Hepatocyte (in vitro differentiated cells): ENCODE measurements at regions not wholly inside any gene's neighbourhood (a gene's known extent, or its start where the extent isn't known, plus 50 kb on each side); places are given as distances from the start of the nearest gene placed in this dataset.
"Not testable (repeated sequence)": the region's sequence is repeated elsewhere in the genome, so short reads cannot be mapped to it uniquely, and the experiment has no call there.

Source experiments
- DNase-seq: peaks from one replicate; pipeline ENCODE4 v3.0.0-alpha.2; 2016; ENCODE audit warnings: low spot score
- H2AFZ ChIP-seq: fragments of 200-600 bp; sonication (generic); 2 replicates; pipeline ENCODE4 v1.6.0; 2016; ENCODE audit warnings: antibody characterized with exemption, mild to moderate bottlenecking
- H3K27ac ChIP-seq: fragments of 200-600 bp; sonication (generic); 2 replicates; pipeline ENCODE4 v1.5.1; 2016; ENCODE audit warnings: mild to moderate bottlenecking
- H3K27me3 ChIP-seq: fragments of 200-600 bp; sonication (generic); 2 replicates; pipeline ENCODE4 v1.6.1; 2016
- H3K36me3 ChIP-seq: fragments of 200-600 bp; sonication (generic); replicated peaks from 2 replicates; pipeline ENCODE4 v1.5.1; 2016; ENCODE audit warnings: low read depth; ENCODE audit not compliant: insufficient read depth
- H3K4me1 ChIP-seq: fragments of 200-600 bp; sonication (generic); 2 replicates; pipeline ENCODE4 v1.5.1; 2016; ENCODE audit warnings: mild to moderate bottlenecking, moderate library complexity; ENCODE audit not compliant: insufficient read depth
- H3K4me2 ChIP-seq: fragments of 200-600 bp; sonication (generic); 2 replicates; pipeline ENCODE4 v1.6.0; 2016
- H3K4me3 ChIP-seq: fragments of 200-600 bp; sonication (generic); 2 replicates; pipeline ENCODE4 v1.5.1; 2016; ENCODE audit warnings: mild to moderate bottlenecking
- H3K79me2 ChIP-seq: fragments of 200-600 bp; sonication (generic); 2 replicates; pipeline ENCODE4 v1.6.0; 2017; ENCODE audit warnings: mild to moderate bottlenecking
- H3K9me2 ChIP-seq: fragments of 200-600 bp; sonication (generic); replicated peaks from 2 replicates; pipeline ENCODE4 v1.6.0; 2017; ENCODE audit warnings: mild to moderate bottlenecking; ENCODE audit not compliant: insufficient read depth
- H3K9me3 ChIP-seq: fragments of 200-600 bp; sonication (generic); 2 replicates; pipeline ENCODE4 v1.5.1; 2016; ENCODE audit warnings: low read depth, mild to moderate bottlenecking
- H4K20me1 ChIP-seq: fragments of 200-600 bp; sonication (generic); 2 replicates; pipeline ENCODE4 v1.6.0; 2016; ENCODE audit warnings: mild to moderate bottlenecking; ENCODE audit not compliant: insufficient read depth, poor library complexity, severe bottlenecking
- WGBS: methylation state at CpG from one replicate; pipeline ENCODE4 v1.1.6; 2016; ENCODE audit warnings: low lambda C conversion rate; ENCODE audit errors: missing lambda C conversion rate; 5-methylcytosine and 5-hydroxymethylcytosine counted together

DNA sequence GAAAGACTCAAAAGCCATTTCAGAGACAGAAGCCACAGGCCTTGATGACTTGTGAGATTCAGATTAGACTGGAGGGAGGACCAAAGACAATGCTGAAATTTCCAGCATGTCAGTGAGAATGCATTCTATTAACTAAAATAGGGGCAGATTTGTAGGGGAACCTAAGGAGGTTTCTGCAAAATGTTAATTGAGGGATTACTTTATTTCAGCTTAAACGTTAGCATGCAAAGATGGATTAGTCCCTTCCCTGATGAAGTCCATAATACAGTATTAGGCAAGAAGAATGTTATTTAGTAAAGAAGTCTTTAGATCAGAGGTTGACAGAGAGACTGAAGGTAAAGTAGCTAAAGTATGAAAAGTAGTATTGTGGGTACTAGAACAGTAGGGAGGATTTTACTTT lies 98.9 kb upstream of the NBPF9 start:
- not testable (repeated sequence) for H3K27ac ChIP-seq
- 44% methylated on average over 1 of the region's 1 CpG for WGBS

GRCh38 chr1:149204396-149204795 lies 101.0 kb upstream of the NBPF9 start:
- H2AFZ ChIP-seq, H3K27me3 ChIP-seq, H3K27ac ChIP-seq, DNase-seq, H3K4me1 ChIP-seq, H3K4me3 ChIP-seq, H3K9me2 ChIP-seq, H3K9me3 ChIP-seq, H3K79me2 ChIP-seq, H3K36me3 ChIP-seq, H3K4me2 ChIP-seq, H4K20me1 ChIP-seq: not testable (repeated sequence)
- 77% methylated on average over 2 of the region's 2 CpGs for WGBS

More for the DNA sequence above, 98.9 kb upstream of the NBPF9 start:
- not testable (repeated sequence) for H4K20me1 ChIP-seq, H3K4me2 ChIP-seq, H3K9me2 ChIP-seq, H3K4me1 ChIP-seq, H3K4me3 ChIP-seq, DNase-seq, H2AFZ ChIP-seq, H3K36me3 ChIP-seq, H3K79me2 ChIP-seq, H3K9me3 ChIP-seq, H3K27me3 ChIP-seq

DNA sequence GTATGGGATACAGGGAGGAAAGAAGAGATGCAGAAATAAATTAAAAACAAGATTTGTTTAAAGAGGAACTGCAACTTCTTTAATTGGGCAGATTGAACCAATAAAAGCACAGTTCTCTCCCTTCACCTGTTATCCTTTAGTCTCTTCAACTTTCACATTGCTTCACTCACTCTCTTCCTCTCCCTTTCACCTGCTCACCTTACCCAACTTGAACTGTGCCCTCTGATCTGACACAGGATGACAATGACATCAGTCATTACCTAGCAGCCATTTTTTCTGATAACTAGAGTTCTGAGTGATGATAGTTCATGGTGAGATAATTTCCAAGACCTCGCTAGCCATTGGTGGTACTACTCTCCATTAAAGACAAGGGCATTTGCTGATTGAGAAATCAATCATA lies 105.5 kb upstream of the NBPF9 start:
- H3K4me3 ChIP-seq, DNase-seq, H3K36me3 ChIP-seq, H3K79me2 ChIP-seq, H3K4me2 ChIP-seq, H3K9me2 ChIP-seq, H3K9me3 ChIP-seq, H3K4me1 ChIP-seq, H4K20me1 ChIP-seq, H3K27me3 ChIP-seq, H2AFZ ChIP-seq, H3K27ac ChIP-seq: not testable (repeated sequence)
- no CpG with 5 or more reads among the region's 1 CpG for WGBS

DNA sequence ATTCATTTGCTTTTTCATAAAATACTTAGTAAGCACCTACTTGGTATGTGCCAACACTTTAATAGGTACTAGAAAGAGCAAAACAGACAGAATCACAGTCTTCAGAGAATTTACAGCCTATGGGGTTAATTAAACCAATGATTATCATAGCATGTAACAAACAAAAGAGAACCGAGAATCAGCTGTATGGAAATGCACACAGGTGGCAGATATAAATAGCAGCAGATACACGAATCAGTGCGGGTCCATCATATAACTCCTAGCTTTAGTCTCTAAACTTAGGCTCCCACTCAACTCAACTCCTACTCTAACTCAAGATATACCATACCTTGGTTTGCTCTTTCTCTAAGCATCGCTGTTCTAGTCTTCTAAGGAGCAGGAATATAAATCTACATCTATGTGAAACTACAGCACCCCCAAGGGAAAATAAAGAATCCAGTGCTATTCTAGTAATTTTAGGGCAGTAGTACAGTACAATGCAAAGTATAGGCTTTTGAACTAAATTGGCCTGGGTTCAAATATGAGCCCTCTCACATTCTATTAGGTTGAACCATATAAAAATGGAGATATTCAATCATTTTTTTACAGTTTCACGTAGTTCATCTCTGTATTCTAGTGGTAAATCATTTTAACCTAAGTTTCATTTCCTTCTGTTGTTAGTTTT lies 108.5 kb upstream of the NBPF9 start:
- H4K20me1 ChIP-seq: not testable (repeated sequence)

DNA sequence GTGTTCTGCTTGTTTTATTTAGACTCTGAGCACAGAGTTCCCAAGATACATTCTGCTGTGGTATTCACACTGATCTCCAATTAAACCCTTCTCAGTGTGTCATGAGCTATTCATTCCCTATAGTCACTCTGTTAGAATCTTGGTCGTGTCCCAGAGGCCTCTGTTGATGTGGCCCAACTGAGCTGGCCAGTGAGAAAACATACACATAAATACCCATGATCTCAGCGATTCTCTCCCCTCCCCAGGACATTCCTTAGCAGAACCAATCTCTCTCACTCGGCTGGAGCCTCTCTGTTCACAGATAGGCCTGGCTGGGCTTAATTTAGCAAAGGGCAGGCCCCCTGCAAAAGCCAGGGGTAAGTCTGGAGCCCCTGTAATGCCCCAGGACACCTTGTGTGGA lies 109.6 kb upstream of the NBPF9 start:
- 5% methylated on average over 2 of the region's 3 CpGs for WGBS
- not testable (repeated sequence) for H2AFZ ChIP-seq, H4K20me1 ChIP-seq, H3K27me3 ChIP-seq, H3K4me1 ChIP-seq, H3K4me3 ChIP-seq, DNase-seq, H3K9me2 ChIP-seq, H3K27ac ChIP-seq, H3K9me3 ChIP-seq, H3K79me2 ChIP-seq, H3K36me3 ChIP-seq, H3K4me2 ChIP-seq

More for the DNA sequence above, 108.5 kb upstream of the NBPF9 start:
- H3K4me1 ChIP-seq, H3K27me3 ChIP-seq, H3K9me3 ChIP-seq, H3K27ac ChIP-seq, H3K4me2 ChIP-seq, H2AFZ ChIP-seq, H3K9me2 ChIP-seq, DNase-seq, H3K79me2 ChIP-seq, H3K4me3 ChIP-seq, H3K36me3 ChIP-seq: not testable (repeated sequence)
- 92% methylated on average over 1 of the region's 5 CpGs for WGBS

DNA sequence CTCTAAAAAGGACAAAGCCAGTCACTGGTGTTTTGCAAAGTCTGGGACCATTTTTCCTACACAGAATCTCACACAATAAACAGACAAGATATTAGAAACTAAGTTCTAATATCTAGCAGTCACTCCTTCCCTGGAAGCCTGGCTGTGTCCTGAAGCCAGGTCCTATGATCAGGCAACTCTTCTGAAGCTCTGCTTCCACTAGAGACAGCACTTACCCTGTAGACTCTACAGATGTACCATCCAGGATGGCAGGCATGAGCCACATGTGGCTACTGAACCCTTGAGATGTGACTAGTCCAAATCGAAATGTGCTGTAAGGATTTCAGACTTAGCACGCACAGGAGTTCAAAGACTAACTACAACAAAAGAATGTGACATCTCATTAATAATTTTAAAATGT lies 110.3 kb upstream of the NBPF9 start:
- not testable (repeated sequence) for H3K4me1 ChIP-seq, H3K79me2 ChIP-seq, H3K4me3 ChIP-seq, H3K4me2 ChIP-seq, DNase-seq, H3K9me2 ChIP-seq, H2AFZ ChIP-seq, H4K20me1 ChIP-seq, H3K36me3 ChIP-seq, H3K27ac ChIP-seq, H3K27me3 ChIP-seq, H3K9me3 ChIP-seq
- no CpG with 5 or more reads among the region's 2 CpGs for WGBS

DNA sequence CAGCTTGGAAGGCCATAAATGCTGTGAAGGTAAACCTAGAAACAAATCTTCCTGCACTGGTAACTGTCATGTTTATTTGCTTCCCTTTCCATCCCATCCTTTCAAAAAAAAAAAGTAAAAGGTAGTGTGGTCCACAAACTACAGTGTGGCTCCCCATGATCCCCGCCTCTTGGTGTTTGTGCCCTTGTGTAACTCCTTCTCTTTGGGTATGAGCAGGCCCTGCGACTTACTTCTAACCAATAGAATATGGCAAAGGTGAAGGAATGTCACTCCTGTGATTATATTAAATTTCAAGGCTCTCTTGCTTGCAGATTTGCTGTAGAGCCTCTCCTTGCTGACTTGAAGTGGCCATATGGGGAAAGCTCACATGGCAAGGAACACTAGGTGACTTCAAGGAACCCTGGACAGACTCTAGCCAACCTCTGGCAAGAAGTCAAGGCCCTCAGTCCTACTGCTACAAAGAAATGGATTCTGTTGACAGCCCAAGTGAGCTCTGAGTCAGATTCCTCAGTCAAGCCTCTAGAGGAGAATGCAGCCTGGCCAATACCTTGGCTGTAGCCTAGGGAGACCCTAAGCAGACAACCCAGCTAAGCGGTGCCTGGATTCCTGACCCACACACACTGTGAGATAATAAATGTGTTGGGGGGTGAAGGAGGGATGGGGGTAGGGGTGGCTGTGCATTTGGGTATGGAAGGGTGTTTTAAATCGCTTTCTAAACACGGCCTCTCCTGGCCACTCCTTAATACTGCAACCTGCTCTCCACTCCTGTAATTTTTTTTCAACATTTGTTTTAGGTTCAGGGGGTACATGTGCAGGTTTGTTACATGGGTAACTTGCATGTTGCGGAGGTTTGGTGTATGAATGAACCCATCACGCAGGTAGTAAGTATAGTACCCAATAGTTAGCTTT lies 115.0 kb upstream of the NBPF9 start:
- H4K20me1 ChIP-seq, H3K27me3 ChIP-seq, H3K79me2 ChIP-seq, DNase-seq, H3K4me2 ChIP-seq, H3K9me2 ChIP-seq, H3K4me3 ChIP-seq, H3K27ac ChIP-seq, H3K36me3 ChIP-seq, H3K4me1 ChIP-seq, H3K9me3 ChIP-seq, H2AFZ ChIP-seq: not testable (repeated sequence)
- 85% methylated on average over 2 of the region's 7 CpGs for WGBS

DNA sequence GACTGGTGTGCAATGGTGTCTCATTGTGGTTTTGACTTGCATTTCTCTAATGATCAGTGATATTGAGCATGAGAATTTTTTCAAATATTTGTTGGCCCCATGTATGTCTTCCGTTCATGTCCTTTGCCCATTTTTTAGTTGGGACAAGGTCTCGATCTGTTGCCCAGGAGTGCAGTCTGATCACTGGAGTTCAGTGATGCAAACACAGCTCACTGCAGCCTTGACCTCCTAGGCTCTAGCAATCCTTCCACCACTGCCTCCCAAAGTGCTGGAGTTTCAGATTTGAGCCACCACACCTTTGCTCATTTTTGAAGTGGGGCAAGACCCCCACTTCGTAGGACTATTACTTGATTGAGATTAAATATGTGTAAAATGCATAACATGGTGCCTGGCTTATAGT lies 116.2 kb upstream of the NBPF9 start:
- H3K4me3 ChIP-seq, H3K27ac ChIP-seq, H3K9me2 ChIP-seq, H3K36me3 ChIP-seq, H3K9me3 ChIP-seq, DNase-seq, H3K27me3 ChIP-seq, H3K79me2 ChIP-seq, H2AFZ ChIP-seq, H3K4me2 ChIP-seq, H4K20me1 ChIP-seq, H3K4me1 ChIP-seq: not testable (repeated sequence)
- WGBS: no CpG with 5 or more reads among the region's 3 CpGs
